Kidney epithelial cell (primary cell): ENCODE measurements at regions not wholly inside any gene's neighbourhood (a gene's known extent, or its start where the extent isn't known, plus 50 kb on each side); places are given as distances from the start of the nearest gene placed in this dataset.
A peak's percentile ranks its signal among the peaks of the same experiment; 100 is the strongest.

Experiments
- DNase-seq: peaks from one replicate; pipeline ENCODE4 v3.0.0-alpha.2; 2010; ENCODE audit warnings: low read depth
- H3K27me3 ChIP-seq: 2 replicates; pipeline ENCODE4 v1.6.0; 2011; ENCODE audit warnings: low read length; ENCODE audit not compliant: control insufficient read depth, insufficient read depth
- H3K36me3 ChIP-seq: 2 replicates; pipeline ENCODE4 v1.5.1; 2011; ENCODE audit warnings: low read length; ENCODE audit not compliant: control insufficient read depth, insufficient read depth
- H3K4me3 ChIP-seq: 2 replicates; pipeline ENCODE4 v1.5.1; 2011; ENCODE audit warnings: low read depth, mild to moderate bottlenecking, control low read depth, low read length
- TF ChIP-seq, protein P1 (sequence below): IDR thresholded peaks from 2 replicates; pipeline ENCODE4 v1.5.1; 2011; ENCODE audit warnings: mild to moderate bottlenecking, moderate library complexity, low read length, control low read depth, inconsistent platforms; ENCODE audit not compliant: insufficient read depth, poor library complexity, severe bottlenecking

DNA sequence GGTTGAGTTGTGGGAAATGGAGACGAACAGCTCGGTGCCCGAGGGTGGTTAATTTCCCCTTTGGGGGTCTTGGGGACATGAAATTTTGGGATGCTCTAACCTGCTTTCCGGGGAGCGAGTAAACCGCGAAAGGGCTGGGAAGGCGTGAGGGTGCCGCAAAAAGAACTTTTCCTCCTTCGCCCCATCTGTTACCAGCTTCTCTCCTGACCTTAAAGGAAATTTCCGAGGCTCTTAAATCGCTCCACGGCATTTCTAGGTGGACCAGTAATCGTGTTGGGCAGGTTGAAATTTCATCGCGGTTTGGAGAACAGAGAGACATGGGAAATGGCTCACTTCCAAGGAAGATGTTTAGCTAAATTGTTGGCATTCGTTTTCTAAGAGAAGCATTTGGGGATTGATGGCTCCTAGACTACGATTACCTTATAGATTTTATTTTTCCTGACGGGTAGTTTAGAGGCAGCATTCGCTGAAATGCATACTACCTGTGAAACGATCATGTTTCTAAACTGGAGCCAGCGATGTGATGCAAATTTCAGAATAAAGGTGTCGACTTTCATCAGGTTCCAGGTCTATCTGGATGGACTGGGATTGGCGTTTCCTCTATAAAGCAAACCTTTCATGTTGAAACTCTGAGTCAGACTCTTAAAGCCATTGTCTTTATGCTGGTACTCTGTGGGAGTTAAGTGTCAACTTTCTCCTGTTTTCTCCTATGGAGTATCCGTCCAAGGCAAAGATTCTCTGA, 414.5 kb downstream of the PCNX1 start:
- TF ChIP-seq, protein P1, sequence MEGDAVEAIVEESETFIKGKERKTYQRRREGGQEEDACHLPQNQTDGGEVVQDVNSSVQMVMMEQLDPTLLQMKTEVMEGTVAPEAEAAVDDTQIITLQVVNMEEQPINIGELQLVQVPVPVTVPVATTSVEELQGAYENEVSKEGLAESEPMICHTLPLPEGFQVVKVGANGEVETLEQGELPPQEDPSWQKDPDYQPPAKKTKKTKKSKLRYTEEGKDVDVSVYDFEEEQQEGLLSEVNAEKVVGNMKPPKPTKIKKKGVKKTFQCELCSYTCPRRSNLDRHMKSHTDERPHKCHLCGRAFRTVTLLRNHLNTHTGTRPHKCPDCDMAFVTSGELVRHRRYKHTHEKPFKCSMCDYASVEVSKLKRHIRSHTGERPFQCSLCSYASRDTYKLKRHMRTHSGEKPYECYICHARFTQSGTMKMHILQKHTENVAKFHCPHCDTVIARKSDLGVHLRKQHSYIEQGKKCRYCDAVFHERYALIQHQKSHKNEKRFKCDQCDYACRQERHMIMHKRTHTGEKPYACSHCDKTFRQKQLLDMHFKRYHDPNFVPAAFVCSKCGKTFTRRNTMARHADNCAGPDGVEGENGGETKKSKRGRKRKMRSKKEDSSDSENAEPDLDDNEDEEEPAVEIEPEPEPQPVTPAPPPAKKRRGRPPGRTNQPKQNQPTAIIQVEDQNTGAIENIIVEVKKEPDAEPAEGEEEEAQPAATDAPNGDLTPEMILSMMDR: no peak
- Histone ChIP-seq H3K4me3 (peak overlapping the region; percentile 94), H3K27me3 (no peaks in the 10 kb centered on the region), H3K36me3 (no peaks in the 10 kb centered on the region)
- DNase-seq: peak; percentile 44

DNA sequence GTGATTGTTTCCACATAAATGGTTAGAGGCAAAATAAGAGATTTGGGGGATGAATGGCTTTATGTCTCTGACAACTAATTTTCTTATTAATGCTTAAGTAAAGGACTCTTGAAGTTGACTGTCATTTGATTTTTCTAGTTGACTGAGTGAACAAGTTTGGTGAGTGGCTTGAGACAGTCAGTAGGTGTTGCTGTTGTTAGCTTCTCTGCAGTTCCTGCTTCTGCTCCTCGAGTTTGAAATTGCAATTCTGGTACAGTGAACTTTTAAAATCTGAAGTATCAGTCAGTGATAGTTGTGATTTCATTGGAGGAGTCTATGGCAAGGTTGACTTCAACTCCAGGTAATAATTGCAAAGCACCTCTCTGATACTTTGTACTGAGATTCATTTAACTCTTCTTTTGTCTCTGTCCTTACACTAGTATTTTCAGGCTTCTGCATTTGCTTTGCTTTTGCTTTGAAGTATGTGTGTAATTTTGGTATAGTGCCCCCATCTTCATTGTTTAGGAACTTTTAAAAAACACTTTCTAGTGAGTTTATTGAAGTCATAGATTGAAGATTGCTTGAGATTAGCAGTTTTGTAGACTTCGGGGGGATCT, 415.5 kb downstream of the PCNX1 start:
- Histone ChIP-seq H3K36me3 (no peaks in the 10 kb centered on the region), H3K4me3 (no peak overlapping the region), H3K27me3 (no peaks in the 10 kb centered on the region)
- no peak for DNase-seq
- TF ChIP-seq, protein P1: peak; percentile 55

DNA sequence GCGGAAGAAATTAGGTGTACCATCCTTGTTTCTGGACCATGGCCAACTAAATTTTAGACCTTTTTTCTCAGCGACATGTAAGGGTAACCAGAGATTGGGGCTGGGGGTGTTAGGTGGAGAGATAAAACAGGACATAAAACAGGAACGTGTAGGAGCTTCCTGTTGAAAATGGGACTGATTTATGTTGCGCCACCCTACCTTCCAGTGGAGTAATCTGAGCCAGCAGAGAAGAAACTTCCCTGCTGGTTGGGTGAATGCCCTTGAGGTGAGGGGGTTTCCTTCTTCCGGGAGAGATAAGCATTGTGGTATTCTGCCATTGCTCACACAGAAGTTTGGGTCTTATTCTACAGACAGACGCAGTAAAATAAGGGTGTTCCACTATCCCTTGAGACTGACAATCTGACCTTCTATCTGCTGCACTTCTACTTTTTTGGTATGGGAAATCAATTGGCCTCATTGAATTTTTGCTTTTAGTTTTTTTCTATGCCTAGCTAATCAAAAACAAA, 417.6 kb downstream of the PCNX1 start:
- H3K27me3 ChIP-seq: no peaks in the 10 kb centered on the region
- TF ChIP-seq, protein P1: no peak
- no peaks in the 10 kb centered on the region for H3K36me3 ChIP-seq
- DNase-seq: no peak
- H3K4me3 ChIP-seq: no peak overlapping the region

DNA sequence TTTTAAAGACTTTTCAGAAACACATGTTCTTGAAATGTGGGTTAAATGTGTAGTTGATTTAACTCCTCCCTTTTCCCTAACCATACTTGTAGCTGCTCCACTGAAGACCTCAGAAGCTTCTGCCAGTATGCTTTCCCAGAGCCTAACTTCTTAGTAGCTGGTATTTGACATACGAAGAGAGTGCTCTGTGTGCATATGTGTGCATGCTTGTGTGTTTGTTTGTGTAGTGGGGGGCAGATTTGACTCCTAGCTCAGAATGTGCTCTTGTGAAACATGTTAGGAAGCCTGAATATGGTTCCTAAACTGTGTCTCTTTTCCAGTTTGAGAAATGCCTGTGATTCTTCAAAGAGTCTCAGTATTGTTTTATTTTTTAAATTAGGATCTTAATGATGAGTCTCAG, 420.4 kb downstream of the PCNX1 start:
- no peaks in the 10 kb centered on the region for H3K27me3 ChIP-seq
- DNase-seq: no peak
- TF ChIP-seq, protein P1: no peak
- H3K36me3 ChIP-seq: no peaks in the 10 kb centered on the region
- H3K4me3 ChIP-seq: no peak overlapping the region

DNA sequence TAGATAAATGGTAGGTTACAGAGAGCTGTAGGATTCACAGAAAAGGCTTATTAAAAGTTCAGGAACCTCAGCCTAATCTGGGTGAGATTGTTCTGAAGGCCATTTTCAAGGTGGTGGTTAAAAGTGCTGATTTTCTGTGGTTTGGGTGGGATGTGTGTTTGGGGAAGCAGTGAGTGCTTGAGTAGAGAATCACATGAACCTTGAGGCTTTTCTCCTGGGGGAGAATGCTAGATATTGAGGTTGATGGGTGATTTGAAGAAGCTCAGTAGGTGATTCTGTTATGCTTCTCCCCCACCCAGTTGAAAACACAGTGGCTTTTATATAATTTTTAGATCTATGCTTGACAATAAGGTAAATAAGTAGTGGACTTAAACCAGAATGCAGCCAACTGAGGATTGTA, 420.9 kb downstream of the PCNX1 start:
- DNase-seq: no peak
- Histone ChIP-seq H3K4me3 (no peak overlapping the region), H3K36me3 (no peaks in the 10 kb centered on the region), H3K27me3 (no peaks in the 10 kb centered on the region)
- TF ChIP-seq, protein P1: no peak
